Brain microvascular endothelial cell (primary cell): ENCODE measurements at regions not wholly inside any gene's neighbourhood (a gene's known extent, or its start where the extent isn't known, plus 50 kb on each side); places are given as distances from the start of the nearest gene placed in this dataset.

Experiments
- DNase-seq: peaks from one replicate; pipeline ENCODE4 v3.0.0-alpha.2; 2020
- H3K27ac ChIP-seq: fragments of 250-450 bp; sonication (Bioruptor Pico); 2 replicates; pipeline ENCODE4 v1.5.1; 2020; ENCODE audit warnings: mild to moderate bottlenecking, moderate library complexity
- H3K27me3 ChIP-seq: fragments of 250-450 bp; sonication (Bioruptor Pico); replicated peaks from 2 replicates; pipeline ENCODE4 v1.5.1; 2020; ENCODE audit warnings: mild to moderate bottlenecking
- H3K36me3 ChIP-seq: fragments of 250-450 bp; sonication (Bioruptor Pico); replicated peaks from 2 replicates; pipeline ENCODE4 v1.5.1; 2020; ENCODE audit warnings: mild to moderate bottlenecking
- H3K4me3 ChIP-seq: 2 replicates; pipeline ENCODE4 v1.5.1; 2011; ENCODE audit warnings: low read depth, mild to moderate bottlenecking, control low read depth, low read length, moderate library complexity
- CTCF ChIP-seq: IDR thresholded peaks from 2 replicates; pipeline ENCODE4 v1.5.1; 2011; ENCODE audit warnings: low read depth, mild to moderate bottlenecking, moderate library complexity, low read length, control low read depth, inconsistent platforms; ENCODE audit errors: missing control alignments
- in situ Hi-C: cut with HindIII; loops from 2 replicates; pipeline ENCODE4 v1.10.0; 2017; ENCODE audit warnings: low sequenced_read_pairs, low pct_ligation_motif_present

GRCh38 chr17:33404070-33404819, 111.2 kb upstream of the ASIC2 start:
- in situ Hi-C loops = no loop called here

GRCh38 chr17:33416131-33416530, 123.0 kb upstream of the ASIC2 start:
- Histone ChIP-seq H3K27ac (no peak overlapping the region), H3K27me3 (no peaks in the 10 kb centered on the region), H3K36me3 (no peaks in the 10 kb centered on the region), H3K4me3 (no peak overlapping the region)
- DNase-seq = no peak
- in situ Hi-C loops = no loop called here
- TF ChIP-seq CTCF = no peak

More at GRCh38 chr17:33404070-33404819, 111.2 kb upstream of the ASIC2 start:
- Histone ChIP-seq H3K27me3 (no peaks in the 10 kb centered on the region), H3K4me3 (no peak overlapping the region), H3K36me3 (no peaks in the 10 kb centered on the region), H3K27ac (no peak overlapping the region)
- no peak for DNase-seq
- TF ChIP-seq CTCF = no peak

- Histone ChIP-seq H3K4me3 (no peak overlapping the region), H3K27ac (no peak overlapping the region), H3K36me3 (no peaks in the 10 kb centered on the region), H3K27me3 (no peaks in the 10 kb centered on the region)
- no peak for TF ChIP-seq CTCF
- in situ Hi-C loops = no loop called here
- DNase-seq = no peak
Observed at GRCh38 chr17:33421933-33422332, 128.8 kb upstream of the ASIC2 start.

- no peaks in the 10 kb centered on the region for H3K36me3 ChIP-seq
- no peak for TF ChIP-seq CTCF
- no peak for DNase-seq
- no peak overlapping the region for H3K27ac ChIP-seq
- H3K27me3 ChIP-seq = no peaks in the 10 kb centered on the region
- H3K4me3 ChIP-seq = no peak overlapping the region
- in situ Hi-C loops = no loop called here
Observed at GRCh38 chr17:33433581-33433980, 140.5 kb upstream of the ASIC2 start.

DNA sequence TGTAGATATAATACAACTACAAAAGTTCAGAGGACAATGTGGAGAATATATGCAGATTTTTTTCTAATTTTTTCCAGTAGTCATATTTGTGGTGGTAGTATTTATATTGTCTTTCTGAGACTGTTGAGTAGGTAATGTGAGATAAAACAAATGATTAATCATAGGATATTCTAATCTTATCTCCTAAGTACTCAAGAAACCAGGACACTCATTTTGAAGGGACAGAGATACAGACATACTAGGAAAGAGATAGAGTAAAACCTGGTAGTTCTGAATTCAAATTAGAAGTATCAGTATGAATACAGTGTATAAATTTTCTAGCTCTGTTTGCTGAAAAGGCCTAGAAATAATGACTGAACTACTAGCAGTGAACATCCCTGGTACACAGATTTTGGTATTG, 141.7 kb upstream of the ASIC2 start:
- Histone ChIP-seq H3K27ac (no peak overlapping the region), H3K36me3 (no peaks in the 10 kb centered on the region), H3K4me3 (no peak overlapping the region), H3K27me3 (no peaks in the 10 kb centered on the region)
- in situ Hi-C loops = no loop called here
- no peak for DNase-seq
- no peak for TF ChIP-seq CTCF
